NB4 (cell line): ENCODE measurements at regions not wholly inside any gene's neighbourhood (a gene's known extent, or its start where the extent isn't known, plus 50 kb on each side); places are given as distances from the start of the nearest gene placed in this dataset.

Experiments used
- DNase-seq: peaks from one replicate; pipeline ENCODE4 v3.0.0; 2010; ENCODE audit warnings: low read depth
- H3K4me3 ChIP-seq: one replicate; pipeline ENCODE4 v1.5.1; 2011; ENCODE audit warnings: mild to moderate bottlenecking, low read depth, low read length, moderate library complexity
- MYC ChIP-seq: IDR thresholded peaks from 2 replicates; pipeline ENCODE4 v1.6.1; 2011; ENCODE audit warnings: low read depth, low read length
- POLR2A ChIP-seq: IDR thresholded peaks from 2 replicates; pipeline ENCODE4 v1.6.1; 2011; ENCODE audit warnings: mild to moderate bottlenecking; ENCODE audit not compliant: insufficient read length; ENCODE audit errors: extremely low read depth
- TF ChIP-seq, protein P1 (sequence below): IDR thresholded peaks from 2 replicates; pipeline ENCODE4 v1.6.1; 2011; ENCODE audit warnings: low read depth, low read length
- TF ChIP-seq, protein P2 (sequence below): IDR thresholded peaks from one replicate; pipeline ENCODE4 v1.5.1; 2012; ENCODE audit warnings: low read depth, low read length

GRCh38 chr10:107739951-107740350 lies 575.4 kb upstream of the SORCS1 start:
- TF ChIP-seq, protein P1, sequence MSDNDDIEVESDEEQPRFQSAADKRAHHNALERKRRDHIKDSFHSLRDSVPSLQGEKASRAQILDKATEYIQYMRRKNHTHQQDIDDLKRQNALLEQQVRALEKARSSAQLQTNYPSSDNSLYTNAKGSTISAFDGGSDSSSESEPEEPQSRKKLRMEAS, result no peak
- TF ChIP-seq, protein P2, sequence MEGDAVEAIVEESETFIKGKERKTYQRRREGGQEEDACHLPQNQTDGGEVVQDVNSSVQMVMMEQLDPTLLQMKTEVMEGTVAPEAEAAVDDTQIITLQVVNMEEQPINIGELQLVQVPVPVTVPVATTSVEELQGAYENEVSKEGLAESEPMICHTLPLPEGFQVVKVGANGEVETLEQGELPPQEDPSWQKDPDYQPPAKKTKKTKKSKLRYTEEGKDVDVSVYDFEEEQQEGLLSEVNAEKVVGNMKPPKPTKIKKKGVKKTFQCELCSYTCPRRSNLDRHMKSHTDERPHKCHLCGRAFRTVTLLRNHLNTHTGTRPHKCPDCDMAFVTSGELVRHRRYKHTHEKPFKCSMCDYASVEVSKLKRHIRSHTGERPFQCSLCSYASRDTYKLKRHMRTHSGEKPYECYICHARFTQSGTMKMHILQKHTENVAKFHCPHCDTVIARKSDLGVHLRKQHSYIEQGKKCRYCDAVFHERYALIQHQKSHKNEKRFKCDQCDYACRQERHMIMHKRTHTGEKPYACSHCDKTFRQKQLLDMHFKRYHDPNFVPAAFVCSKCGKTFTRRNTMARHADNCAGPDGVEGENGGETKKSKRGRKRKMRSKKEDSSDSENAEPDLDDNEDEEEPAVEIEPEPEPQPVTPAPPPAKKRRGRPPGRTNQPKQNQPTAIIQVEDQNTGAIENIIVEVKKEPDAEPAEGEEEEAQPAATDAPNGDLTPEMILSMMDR, result no peak
- no peak for TF ChIP-seq POLR2A
- TF ChIP-seq MYC, result no peak
- H3K4me3 ChIP-seq, result no peak overlapping the region
- no peak for DNase-seq

DNA sequence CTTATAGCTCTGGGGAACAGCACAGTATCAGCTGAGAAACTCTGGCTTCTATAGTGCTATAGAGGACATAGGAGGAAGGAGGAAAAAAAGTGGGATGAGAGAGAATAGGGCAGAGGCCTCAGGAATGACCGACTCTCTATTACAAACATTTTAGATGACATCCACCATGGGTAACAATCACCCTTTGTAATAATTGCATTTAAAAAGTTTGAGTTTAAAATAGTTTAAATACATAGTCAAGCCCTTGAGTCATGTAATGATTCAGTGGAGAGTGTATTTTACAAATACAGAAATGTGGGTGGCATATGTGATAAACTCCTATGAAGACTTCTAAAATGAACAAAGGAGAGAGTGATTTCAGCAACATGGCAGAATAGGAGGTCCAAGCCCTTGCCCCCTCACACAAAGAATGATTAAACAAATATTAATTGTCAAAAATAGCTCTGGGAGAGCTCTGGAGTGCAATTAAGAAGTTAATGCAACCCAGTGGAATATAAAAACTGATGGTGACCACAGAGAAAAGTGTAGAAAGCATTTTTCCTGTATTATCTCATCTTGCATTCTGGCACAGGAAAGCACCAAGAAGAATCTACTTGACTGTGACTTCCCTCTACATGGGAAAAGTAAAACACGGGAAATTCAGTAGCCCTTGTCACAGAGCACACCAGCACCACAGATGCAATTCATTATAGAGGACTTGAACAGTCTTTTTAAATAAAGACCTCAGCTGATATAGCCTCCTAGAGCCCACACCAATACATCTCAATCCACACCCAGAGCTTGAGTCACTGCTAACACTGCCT lies 569.0 kb upstream of the SORCS1 start:
- TF ChIP-seq, protein P1, result no peak
- no peak for TF ChIP-seq POLR2A
- TF ChIP-seq, protein P2, result no peak
- TF ChIP-seq MYC, result no peak
- no peak overlapping the region for H3K4me3 ChIP-seq
- no peak for DNase-seq

- DNase-seq, result no peak
- no peak overlapping the region for H3K4me3 ChIP-seq
- TF ChIP-seq, protein P2, result no peak
- TF ChIP-seq POLR2A (no peak), MYC (no peak)
- TF ChIP-seq, protein P1, result no peak
These were observed 567.5 kb upstream of the SORCS1 start for GRCh38 chr10:107732045-107732444.

GRCh38 chr10:107728807-107729206 lies 564.3 kb upstream of the SORCS1 start:
- TF ChIP-seq, protein P2, result no peak
- TF ChIP-seq POLR2A (no peak), MYC (no peak)
- TF ChIP-seq, protein P1, result no peak
- peak; percentile 71 for DNase-seq
- no peak overlapping the region for H3K4me3 ChIP-seq

DNA sequence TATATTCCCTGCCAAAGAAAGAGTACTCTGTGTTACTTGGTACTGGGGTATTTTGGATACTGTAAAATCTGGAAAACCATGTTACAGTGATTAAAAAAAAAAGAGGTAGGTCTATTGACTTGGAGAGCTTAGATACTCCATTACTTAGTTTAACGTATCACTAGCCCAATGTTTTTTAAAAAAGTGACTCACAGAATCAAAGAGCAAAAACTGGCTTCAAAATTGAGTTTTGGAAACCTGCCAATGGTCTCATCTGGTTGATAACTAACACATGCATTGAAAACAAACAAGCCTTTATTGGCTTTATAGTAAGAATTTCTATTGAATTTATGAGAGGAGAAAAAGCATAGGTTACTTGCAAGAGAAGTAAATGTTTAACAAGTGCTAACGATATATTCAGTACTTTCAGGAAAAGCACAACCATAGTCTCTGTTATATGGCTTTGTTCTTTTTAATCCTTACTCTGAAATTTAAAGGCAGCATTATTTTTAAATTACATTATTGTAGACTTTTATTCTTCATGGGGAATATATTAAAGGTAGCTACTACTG lies 563.3 kb upstream of the SORCS1 start:
- H3K4me3 ChIP-seq, result no peak overlapping the region
- DNase-seq, result no peak
- no peak for TF ChIP-seq MYC
- TF ChIP-seq, protein P1, result no peak
- TF ChIP-seq POLR2A, result no peak
- TF ChIP-seq, protein P2, result no peak
